HG02840 (cell line): ENCODE measurements at regions not wholly inside any gene's neighbourhood (a gene's known extent, or its start where the extent isn't known, plus 50 kb on each side); places are given as distances from the start of the nearest gene placed in this dataset.
"Not testable (repeated sequence)": the region's sequence is repeated elsewhere in the genome, so short reads cannot be mapped to it uniquely, and the experiment has no call there.

Experiments
- ATAC-seq: cut with Tn5 transposase; IDR thresholded peaks from one replicate; pipeline ENCODE4 v1.9.1; 2021; ENCODE audit warnings: mild to moderate bottlenecking, moderate library complexity, moderate number of reproducible peaks; ENCODE audit not compliant: unreplicated experiment, low FRiP score

DNA sequence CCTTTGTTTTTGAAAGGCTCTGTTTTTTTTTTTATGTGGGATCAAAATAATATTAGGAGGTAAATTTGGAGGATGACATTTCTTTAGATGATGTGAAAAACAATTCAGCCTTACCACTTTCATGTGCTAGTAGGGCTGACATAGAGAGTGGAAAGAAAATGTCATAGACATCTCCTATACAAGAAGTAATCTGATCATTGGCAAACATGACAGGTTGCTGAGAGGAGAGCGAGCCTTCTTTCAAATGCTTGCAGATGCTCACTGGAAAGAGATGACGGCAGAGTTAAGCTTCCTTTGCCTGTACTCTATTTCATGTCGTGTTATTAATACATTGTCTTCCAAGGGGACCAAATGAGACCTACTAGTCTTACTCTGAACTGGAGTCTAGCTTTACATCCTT lies 160.1 kb upstream of the DAP start:
- ATAC-seq, result no peak

DNA sequence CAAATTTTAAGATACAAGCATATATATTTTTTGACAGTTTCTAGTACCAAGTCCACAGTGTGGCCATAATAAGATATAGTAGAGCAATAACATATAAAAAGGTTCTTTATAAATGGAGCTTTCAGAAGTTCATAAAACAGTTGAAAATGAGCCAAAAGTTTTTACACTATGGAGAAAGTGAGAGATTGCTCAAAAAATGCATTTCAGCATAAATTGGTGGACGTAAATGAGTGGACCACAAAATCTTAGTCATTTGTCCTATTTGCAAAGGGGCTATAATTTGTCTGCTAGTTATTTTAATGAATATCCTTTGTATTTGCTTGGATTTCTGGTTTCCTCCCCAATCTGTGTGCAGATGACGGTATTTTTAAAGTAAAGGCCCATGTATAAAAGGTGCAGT lies 159.4 kb upstream of the DAP start:
- ATAC-seq, result no peak

- no peak for ATAC-seq
Observed at GRCh38 chr5:10914741-10915480, 153.9 kb upstream of the DAP start.

- no peak for ATAC-seq
Observed at GRCh38 chr5:10913841-10914240, 152.8 kb upstream of the DAP start.

GRCh38 chr5:10913181-10913810 lies 152.3 kb upstream of the DAP start:
- no peak for ATAC-seq

DNA sequence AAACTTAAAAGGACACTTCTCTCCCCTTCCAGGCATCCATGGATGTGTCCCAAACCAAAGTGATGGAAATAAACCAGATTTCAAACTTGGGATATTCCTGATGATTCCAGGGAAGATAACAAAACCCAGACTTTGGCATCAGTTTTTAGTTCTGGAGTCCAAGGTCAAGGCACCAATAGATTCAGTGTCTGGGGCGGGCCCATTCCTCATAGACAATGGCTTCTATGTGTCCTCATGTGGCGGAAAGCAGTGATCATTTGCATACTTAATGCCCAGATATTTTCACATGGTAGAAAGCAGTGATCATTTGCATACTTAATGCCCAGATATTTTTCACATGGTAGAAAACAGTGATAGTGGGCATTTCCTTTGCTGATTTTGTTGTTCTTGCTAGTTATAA lies 151.4 kb upstream of the DAP start:
- no peak for ATAC-seq

- ATAC-seq, result no peak
Observed at GRCh38 chr5:10910261-10910660, 149.2 kb upstream of the DAP start.

- no peak for ATAC-seq
Observed at GRCh38 chr5:10904862-10905432, 143.9 kb upstream of the DAP start.

GRCh38 chr5:10903786-10904560 lies 142.9 kb upstream of the DAP start:
- no peak for ATAC-seq

DNA sequence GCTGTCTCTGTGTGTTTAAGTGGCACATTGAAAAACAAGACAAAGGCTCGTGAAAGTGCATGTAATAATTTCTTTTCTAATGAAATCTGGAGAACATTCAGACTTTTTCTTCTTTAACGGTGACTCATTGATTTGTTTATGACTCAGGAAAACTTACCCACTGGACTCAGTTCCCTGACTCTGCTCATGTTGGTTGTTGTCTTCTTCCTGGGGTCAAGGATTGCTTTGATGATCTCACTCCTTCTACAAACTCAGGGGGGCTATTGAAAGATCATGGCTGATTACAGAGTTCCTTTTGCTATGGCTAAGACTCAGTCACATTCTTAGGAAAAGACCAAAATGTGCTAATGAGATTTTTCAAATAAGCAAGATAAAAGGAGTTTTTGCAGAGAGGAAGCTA lies 141.1 kb upstream of the DAP start:
- no peak for ATAC-seq

- ATAC-seq, result no peak
Observed at GRCh38 chr5:10898514-10898913, 137.5 kb upstream of the DAP start.

GRCh38 chr5:10896016-10896415 lies 135.0 kb upstream of the DAP start:
- no peak for ATAC-seq

DNA sequence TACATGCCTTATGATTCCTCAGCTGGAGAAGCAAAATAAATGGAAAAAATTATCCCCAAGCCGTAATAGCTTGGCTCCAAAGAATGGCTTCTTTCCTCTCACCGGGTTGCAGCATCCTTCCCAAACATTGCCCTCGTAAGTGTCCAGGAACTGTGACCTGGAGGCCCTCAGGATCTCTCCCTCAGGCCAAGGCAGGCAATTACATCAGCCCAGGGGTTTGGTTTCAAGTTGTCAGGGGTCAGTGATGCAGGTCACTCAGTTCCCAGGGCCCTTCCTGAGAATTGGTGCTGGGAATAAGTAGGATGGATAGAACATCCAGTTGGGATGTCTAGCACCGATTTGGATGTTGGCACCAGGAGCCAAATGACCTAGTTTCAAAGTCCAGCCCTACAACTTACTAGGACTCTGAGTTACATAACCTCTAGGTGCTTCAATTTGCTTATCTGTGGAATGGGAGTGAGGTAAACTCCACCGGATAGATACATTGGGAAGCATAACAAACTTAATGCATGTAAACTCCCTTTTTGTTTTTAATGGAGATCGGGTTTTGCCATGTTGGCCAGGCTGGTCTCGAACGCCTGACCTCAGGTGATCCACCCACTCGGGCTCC lies 133.5 kb upstream of the DAP start:
- no peak for ATAC-seq

- ATAC-seq, result no peak
Observed at GRCh38 chr5:10892911-10893215, 131.8 kb upstream of the DAP start.

DNA sequence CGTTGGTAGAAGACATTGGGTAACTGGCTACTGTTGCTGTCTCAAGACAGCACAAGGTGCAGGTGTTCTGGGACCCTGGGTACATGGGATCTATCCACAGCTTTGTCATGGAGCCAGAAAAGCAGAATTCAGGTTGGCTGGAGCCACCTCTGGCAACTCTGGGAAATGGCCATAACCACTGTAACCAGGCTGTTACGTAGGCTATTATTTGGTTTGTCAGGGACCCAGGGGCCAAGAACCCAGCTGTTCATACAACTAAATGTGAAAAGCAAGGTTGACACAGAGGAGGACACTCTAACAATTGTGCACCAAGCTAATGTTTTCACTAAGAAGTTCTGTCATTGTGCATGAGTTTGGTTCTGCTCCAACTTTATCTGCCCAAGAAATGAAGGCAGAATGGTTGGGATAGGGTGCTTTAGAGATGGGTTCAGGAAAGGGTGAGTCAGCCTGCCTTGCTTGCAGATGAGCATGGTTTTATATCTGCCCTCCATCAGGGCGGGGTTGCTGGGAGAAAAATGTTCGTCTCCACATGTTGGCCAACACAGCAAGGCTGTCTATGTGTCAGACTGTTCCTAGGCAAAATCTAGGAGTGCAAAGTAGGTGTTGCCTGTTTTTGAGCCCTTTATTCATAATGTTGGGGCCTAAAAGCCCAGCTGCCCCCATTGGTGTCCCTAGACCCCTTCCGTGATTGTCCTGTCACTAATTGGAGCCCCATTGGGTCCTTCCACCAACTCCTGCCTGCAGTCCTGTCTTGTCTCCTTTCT lies 131.3 kb upstream of the DAP start:
- no peak for ATAC-seq

- no peak for ATAC-seq
Observed at GRCh38 chr5:10891193-10891592, 130.2 kb upstream of the DAP start.

DNA sequence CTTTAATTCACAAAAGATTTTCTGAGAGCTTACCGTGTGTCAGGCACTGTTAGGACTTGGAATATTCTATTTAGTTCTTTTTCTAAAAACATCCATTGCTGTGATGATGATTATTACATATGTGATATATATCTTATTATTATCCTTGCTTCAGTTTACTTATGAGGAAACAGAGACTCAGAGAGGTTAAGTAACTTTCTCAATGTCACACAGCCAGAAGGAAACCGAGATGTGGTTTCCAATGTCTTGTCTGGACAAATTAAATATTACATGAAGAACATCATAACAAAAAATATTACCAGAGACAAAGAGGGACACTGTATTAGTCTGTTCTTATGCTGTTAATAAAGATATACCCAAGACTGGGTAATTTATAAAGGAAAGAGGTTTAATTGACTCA lies 125.5 kb upstream of the DAP start:
- no peak for ATAC-seq

DNA sequence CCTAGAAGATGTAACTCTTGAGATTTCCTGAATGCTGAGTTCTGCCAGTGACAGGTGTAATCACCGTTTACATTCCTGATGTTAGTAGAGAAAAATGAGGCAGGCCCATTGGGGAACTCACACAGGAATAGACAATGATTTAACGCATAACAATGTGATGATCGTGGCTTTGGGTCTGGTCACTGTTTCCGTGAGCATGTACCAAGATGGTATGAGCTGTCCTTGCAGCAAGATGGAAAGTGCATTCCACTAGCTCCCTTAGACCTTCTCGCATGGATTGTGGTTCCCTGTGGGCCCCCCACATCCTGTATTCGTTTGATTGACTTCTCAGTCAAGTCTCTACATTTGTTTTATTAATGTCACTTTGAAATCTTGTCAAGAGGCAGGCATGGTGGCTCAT lies 124.0 kb upstream of the DAP start:
- ATAC-seq, result no peak

GRCh38 chr5:10883945-10884344 lies 122.9 kb upstream of the DAP start:
- ATAC-seq, result not testable (repeated sequence)

GRCh38 chr5:10880934-10881333 lies 119.9 kb upstream of the DAP start:
- ATAC-seq, result no peak
